HG02588 (cell line): ENCODE measurements at regions not wholly inside any gene's neighbourhood (a gene's known extent, or its start where the extent isn't known, plus 50 kb on each side); places are given as distances from the start of the nearest gene placed in this dataset.
"Not testable (repeated sequence)": the region's sequence is repeated elsewhere in the genome, so short reads cannot be mapped to it uniquely, and the experiment has no call there.

Experiments used
- ATAC-seq: cut with Tn5 transposase; IDR thresholded peaks from one replicate; pipeline ENCODE4 v1.9.1; 2021; ENCODE audit warnings: mild to moderate bottlenecking, moderate library complexity; ENCODE audit not compliant: unreplicated experiment

GRCh38 chr6:169101981-169102380, 151.7 kb downstream of the THBS2 start:
- no peak for ATAC-seq

GRCh38 chr6:169101036-169101805, 152.4 kb downstream of the THBS2 start:
- no peak for ATAC-seq

- no peak for ATAC-seq
Observed at GRCh38 chr6:169099411-169100202, 154.0 kb downstream of the THBS2 start.

GRCh38 chr6:169098651-169099050, 155.0 kb downstream of the THBS2 start:
- ATAC-seq, result not testable (repeated sequence)

- ATAC-seq, result no peak
Observed at GRCh38 chr6:169098116-169098515, 155.5 kb downstream of the THBS2 start.

- ATAC-seq, result no peak
Observed at GRCh38 chr6:169097381-169097959, 156.2 kb downstream of the THBS2 start.

GRCh38 chr6:169096388-169096787, 157.3 kb downstream of the THBS2 start:
- ATAC-seq, result no peak

GRCh38 chr6:169095153-169095552, 158.5 kb downstream of the THBS2 start:
- ATAC-seq, result no peak

- no peak for ATAC-seq
Observed at GRCh38 chr6:169094552-169094950, 159.1 kb downstream of the THBS2 start.

GRCh38 chr6:169093770-169094551, 159.7 kb downstream of the THBS2 start:
- no peak for ATAC-seq

GRCh38 chr6:169093066-169093723, 160.5 kb downstream of the THBS2 start:
- ATAC-seq, result no peak

GRCh38 chr6:169092375-169092774, 161.3 kb downstream of the THBS2 start:
- ATAC-seq, result peak; percentile 78

GRCh38 chr6:169090514-169091127, 163.0 kb downstream of the THBS2 start:
- not testable (repeated sequence) for ATAC-seq

- ATAC-seq, result no peak
Observed at GRCh38 chr6:169088762-169089161, 164.9 kb downstream of the THBS2 start.

GRCh38 chr6:169087443-169088041, 166.1 kb downstream of the THBS2 start:
- no peak for ATAC-seq

- not testable (repeated sequence) for ATAC-seq
Observed at GRCh38 chr6:169086616-169087015, 167.0 kb downstream of the THBS2 start.

- ATAC-seq, result no peak
Observed at GRCh38 chr6:169086020-169086419, 167.6 kb downstream of the THBS2 start.

GRCh38 chr6:169085466-169085865, 168.2 kb downstream of the THBS2 start:
- no peak for ATAC-seq

GRCh38 chr6:169084557-169084956, 169.1 kb downstream of the THBS2 start:
- not testable (repeated sequence) for ATAC-seq

GRCh38 chr6:169084067-169084466, 169.6 kb downstream of the THBS2 start:
- no peak for ATAC-seq
